Stimulated activated CD4-positive, alpha-beta T cell treated with anti-CD3 and anti-CD28 coated beads, Interleukin-2, amount 100 ng/mL, for 48 hours (primary cell): ENCODE measurements at regions not wholly inside any gene's neighbourhood (a gene's known extent, or its start where the extent isn't known, plus 50 kb on each side); places are given as distances from the start of the nearest gene placed in this dataset.

ENCODE experiments used
- DNase-seq, 2 donors: peaks; one replicate each; pipeline ENCODE4 v3.0.0-alpha.2; 2020

GRCh38 chr10:10110844-10111490 lies 906.7 kb upstream of the CELF2 start:
- DNase-seq: no peak

GRCh38 chr10:10118131-10118530 lies 899.5 kb upstream of the CELF2 start:
- no peak for DNase-seq

GRCh38 chr10:10120671-10121070 lies 897.0 kb upstream of the CELF2 start:
- DNase-seq: no peak

GRCh38 chr10:10125676-10126075 lies 892.0 kb upstream of the CELF2 start:
- no peak for DNase-seq

GRCh38 chr10:10126218-10126617 lies 891.5 kb upstream of the CELF2 start:
- no peak for DNase-seq

- no peak for DNase-seq
Measured at GRCh38 chr10:10128387-10128786, 889.3 kb upstream of the CELF2 start.

- no peak for DNase-seq
Measured at GRCh38 chr10:10130686-10131085, 887.0 kb upstream of the CELF2 start.

- DNase-seq: no peak
Measured at GRCh38 chr10:10132009-10132408, 885.7 kb upstream of the CELF2 start.

GRCh38 chr10:10133281-10133680 lies 884.4 kb upstream of the CELF2 start:
- DNase-seq: no peak

GRCh38 chr10:10138685-10139084 lies 879.0 kb upstream of the CELF2 start:
- no peak for DNase-seq

- DNase-seq: no peak
Measured at GRCh38 chr10:10141782-10142382, 875.8 kb upstream of the CELF2 start.

- DNase-seq: no peak
Measured at GRCh38 chr10:10146604-10147003, 871.1 kb upstream of the CELF2 start.

GRCh38 chr10:10149899-10150298 lies 867.8 kb upstream of the CELF2 start:
- no peak for DNase-seq

- DNase-seq: no peak
Measured at GRCh38 chr10:10156917-10157600, 860.6 kb upstream of the CELF2 start.

- DNase-seq: no peak
Measured at GRCh38 chr10:10160821-10161312, 856.8 kb upstream of the CELF2 start.

- no peak for DNase-seq
Measured at GRCh38 chr10:10164848-10165247, 852.8 kb upstream of the CELF2 start.

GRCh38 chr10:10165415-10165814 lies 852.3 kb upstream of the CELF2 start:
- no peak for DNase-seq

GRCh38 chr10:10178476-10178875 lies 839.2 kb upstream of the CELF2 start:
- no peak for DNase-seq

GRCh38 chr10:10193848-10194247 lies 823.8 kb upstream of the CELF2 start:
- DNase-seq: no peak

- DNase-seq: no peak
Measured at GRCh38 chr10:10196701-10197100, 821.0 kb upstream of the CELF2 start.

- no peak for DNase-seq
Measured at GRCh38 chr10:10197423-10197822, 820.2 kb upstream of the CELF2 start.

GRCh38 chr10:10198363-10198762 lies 819.3 kb upstream of the CELF2 start:
- DNase-seq: no peak

- DNase-seq: no peak
Measured at GRCh38 chr10:10204415-10204814, 813.3 kb upstream of the CELF2 start.

GRCh38 chr10:10205906-10206305 lies 811.8 kb upstream of the CELF2 start:
- no peak for DNase-seq
